SU-DHL-6 (cell line): ENCODE measurements at regions not wholly inside any gene's neighbourhood (a gene's known extent, or its start where the extent isn't known, plus 50 kb on each side); places are given as distances from the start of the nearest gene placed in this dataset.

Experiments
- EZH2phosphoT487 ChIP-seq: fragments of 200-600 bp; sonication (generic), shearing (Covaris generic); conservative IDR thresholded peaks from 2 replicates; pipeline ENCODE4 v1.6.1; 2018; ENCODE audit warnings: mild to moderate bottlenecking, antibody characterized with exemption, low read length, moderate library complexity, mixed read lengths
- TF ChIP-seq, protein P1 (sequence below): fragments of 200-600 bp; sonication (generic); IDR thresholded peaks from one replicate; pipeline ENCODE4 v1.5.1; 2017; ENCODE audit warnings: antibody characterized with exemption, mild to moderate bottlenecking, low read length, moderate library complexity; ENCODE audit not compliant: insufficient read depth, poor library complexity, severe bottlenecking

DNA sequence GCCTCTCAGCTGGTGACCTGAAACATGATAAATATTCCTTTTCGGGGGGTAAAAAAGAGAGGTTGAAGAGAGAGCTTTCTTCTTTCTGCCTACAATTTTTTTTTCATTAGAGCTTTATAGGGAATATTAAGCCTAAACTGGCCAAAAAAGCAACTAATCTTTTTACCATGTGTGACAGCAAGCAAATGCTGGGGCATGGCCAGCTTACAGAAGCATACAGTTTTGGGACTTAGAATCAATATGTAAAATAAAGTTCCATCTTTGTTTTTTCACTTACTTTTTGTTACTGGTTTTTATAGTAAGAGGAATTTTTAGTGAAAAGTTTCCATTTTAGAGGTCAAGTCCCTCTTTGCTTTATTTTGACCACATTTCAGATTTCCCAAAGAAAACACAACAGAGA, 301.2 kb upstream of the DEPDC1 start:
- TF ChIP-seq, protein P1, sequence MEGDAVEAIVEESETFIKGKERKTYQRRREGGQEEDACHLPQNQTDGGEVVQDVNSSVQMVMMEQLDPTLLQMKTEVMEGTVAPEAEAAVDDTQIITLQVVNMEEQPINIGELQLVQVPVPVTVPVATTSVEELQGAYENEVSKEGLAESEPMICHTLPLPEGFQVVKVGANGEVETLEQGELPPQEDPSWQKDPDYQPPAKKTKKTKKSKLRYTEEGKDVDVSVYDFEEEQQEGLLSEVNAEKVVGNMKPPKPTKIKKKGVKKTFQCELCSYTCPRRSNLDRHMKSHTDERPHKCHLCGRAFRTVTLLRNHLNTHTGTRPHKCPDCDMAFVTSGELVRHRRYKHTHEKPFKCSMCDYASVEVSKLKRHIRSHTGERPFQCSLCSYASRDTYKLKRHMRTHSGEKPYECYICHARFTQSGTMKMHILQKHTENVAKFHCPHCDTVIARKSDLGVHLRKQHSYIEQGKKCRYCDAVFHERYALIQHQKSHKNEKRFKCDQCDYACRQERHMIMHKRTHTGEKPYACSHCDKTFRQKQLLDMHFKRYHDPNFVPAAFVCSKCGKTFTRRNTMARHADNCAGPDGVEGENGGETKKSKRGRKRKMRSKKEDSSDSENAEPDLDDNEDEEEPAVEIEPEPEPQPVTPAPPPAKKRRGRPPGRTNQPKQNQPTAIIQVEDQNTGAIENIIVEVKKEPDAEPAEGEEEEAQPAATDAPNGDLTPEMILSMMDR = no peak
- TF ChIP-seq EZH2phosphoT487 = no peak
